Mammary epithelial cell (primary cell): ENCODE measurements at regions not wholly inside any gene's neighbourhood (a gene's known extent, or its start where the extent isn't known, plus 50 kb on each side); places are given as distances from the start of the nearest gene placed in this dataset.

ENCODE experiments used
- EZH2 ChIP-seq: IDR thresholded peaks from 2 replicates; pipeline ENCODE4 v1.6.1; 2012; ENCODE audit warnings: low read length, inconsistent platforms, borderline replicate concordance
- TF ChIP-seq, protein P1 (sequence below), 2 donors: IDR thresholded peaks in 1 of 2; conservative IDR thresholded peaks in 1 of 2; 2 replicates each; pipeline ENCODE4 v1.5.1; 2011 to 2012; ENCODE audit warnings: inconsistent platforms in 2 of 2, low read length in 2 of 2, mild to moderate bottlenecking in 2 of 2, control low read depth in 1 of 2, low read depth in 1 of 2; ENCODE audit not compliant: insufficient read depth in 1 of 2; ENCODE audit errors: extremely low read depth in 1 of 2

GRCh38 chr11:96652516-96652915 lies 262.7 kb downstream of the JRKL start:
- no peak for TF ChIP-seq EZH2
- TF ChIP-seq, protein P1, sequence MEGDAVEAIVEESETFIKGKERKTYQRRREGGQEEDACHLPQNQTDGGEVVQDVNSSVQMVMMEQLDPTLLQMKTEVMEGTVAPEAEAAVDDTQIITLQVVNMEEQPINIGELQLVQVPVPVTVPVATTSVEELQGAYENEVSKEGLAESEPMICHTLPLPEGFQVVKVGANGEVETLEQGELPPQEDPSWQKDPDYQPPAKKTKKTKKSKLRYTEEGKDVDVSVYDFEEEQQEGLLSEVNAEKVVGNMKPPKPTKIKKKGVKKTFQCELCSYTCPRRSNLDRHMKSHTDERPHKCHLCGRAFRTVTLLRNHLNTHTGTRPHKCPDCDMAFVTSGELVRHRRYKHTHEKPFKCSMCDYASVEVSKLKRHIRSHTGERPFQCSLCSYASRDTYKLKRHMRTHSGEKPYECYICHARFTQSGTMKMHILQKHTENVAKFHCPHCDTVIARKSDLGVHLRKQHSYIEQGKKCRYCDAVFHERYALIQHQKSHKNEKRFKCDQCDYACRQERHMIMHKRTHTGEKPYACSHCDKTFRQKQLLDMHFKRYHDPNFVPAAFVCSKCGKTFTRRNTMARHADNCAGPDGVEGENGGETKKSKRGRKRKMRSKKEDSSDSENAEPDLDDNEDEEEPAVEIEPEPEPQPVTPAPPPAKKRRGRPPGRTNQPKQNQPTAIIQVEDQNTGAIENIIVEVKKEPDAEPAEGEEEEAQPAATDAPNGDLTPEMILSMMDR (conservative IDR thresholded peaks at IDR 0.05 in 1 of 2, IDR thresholded peaks at IDR 0.05 in 1 of 2; ENCODE audit: extremely low read depth in 1 of 2, insufficient read depth in 1 of 2, low read depth in 1 of 2, low read length in 2 of 2), result no peak
